Psoas muscle (tissue), 7 donors: ENCODE measurements at regions not wholly inside any gene's neighbourhood (a gene's known extent, or its start where the extent isn't known, plus 50 kb on each side); places are given as distances from the start of the nearest gene placed in this dataset.

ENCODE experiments used
- ATAC-seq, 4 donors: fragments of 200-7000 bp; cut with Tn5 transposase; one replicate each; pipeline ENCODE4 v1.9.1; 2020; ENCODE audit warnings: moderate library complexity in 3 of 4, mild to moderate bottlenecking in 2 of 4
- DNase-seq, 2 donors: peaks; one replicate each; pipeline ENCODE4 v3.0.0-alpha.2; 2020
- H3K27ac ChIP-seq: fragments of 200-600 bp; one replicate; pipeline ENCODE4 v1.8.0; 2022
- H3K27me3 ChIP-seq, 3 donors: fragments of 200-600 bp in 1 of 3; one replicate each; pipeline versions ENCODE4 v1.6.1 to v1.8.0; 2013 to 2022; ENCODE audit warnings: low read length in 2 of 3, mild to moderate bottlenecking in 2 of 3, moderate library complexity in 1 of 3; ENCODE audit not compliant: insufficient read depth in 3 of 3
- H3K36me3 ChIP-seq, 2 donors: fragments of 200-600 bp in 1 of 2; one replicate each; pipeline versions ENCODE4 v1.6.1 to v1.8.0; 2013 to 2022; ENCODE audit warnings: low read depth in 1 of 2, mild to moderate bottlenecking in 1 of 2, moderate library complexity in 1 of 2; ENCODE audit not compliant: insufficient read depth in 1 of 2
- H3K4me1 ChIP-seq: fragments of 200-600 bp; one replicate; pipeline ENCODE4 v1.8.0; 2022
- H3K4me3 ChIP-seq: fragments of 200-600 bp; one replicate; pipeline ENCODE4 v1.8.0; 2022; ENCODE audit warnings: mild to moderate bottlenecking
- H3K9me3 ChIP-seq: fragments of 200-600 bp; one replicate; pipeline ENCODE4 v1.8.0; 2022
- WGBS, 3 donors: extraction: QIAGEN DNeasy Blood & Tissue Kit; methylation state at CpG; one replicate each; pipeline versions ENCODE4 v1.1.6 to v1.1.7; 2013; 5-methylcytosine and 5-hydroxymethylcytosine counted together
- intact Hi-C, 2 donors: fragments of 100-400 bp; cut with DNase I; formaldehyde crosslinking; loops; one replicate each; pipeline versions ENCODE4 v1.11.0 to v1.14.2; 2022
- TF ChIP-seq, protein P1 (sequence below): fragments of 200-600 bp; IDR thresholded peaks from one replicate; pipeline ENCODE4 v1.8.0; 2022; ENCODE audit warnings: antibody characterized with exemption
- donor health status: healthy with polysubstance abuse.
- donor health status: DM: no; HTN: no; CAD: no; lungs with moderate emphysema.
- donor health status: Bipolar disorder and iron deficiency.
- donor health status: healthy.
- donor health status: DM: yes; HTN: yes; CAD: no.
- donor health status: DM: no; HTN: no; CAD: no.
- donor health status: DM: yes; HTN: yes; CAD: no.

GRCh38 chr7:155992538-155992937 is 180.3 kb upstream of the SHH start:
- WGBS, 3 donors = 81 to 84% (median 82%) methylated on average over 11 of the region's 11 CpGs

DNA sequence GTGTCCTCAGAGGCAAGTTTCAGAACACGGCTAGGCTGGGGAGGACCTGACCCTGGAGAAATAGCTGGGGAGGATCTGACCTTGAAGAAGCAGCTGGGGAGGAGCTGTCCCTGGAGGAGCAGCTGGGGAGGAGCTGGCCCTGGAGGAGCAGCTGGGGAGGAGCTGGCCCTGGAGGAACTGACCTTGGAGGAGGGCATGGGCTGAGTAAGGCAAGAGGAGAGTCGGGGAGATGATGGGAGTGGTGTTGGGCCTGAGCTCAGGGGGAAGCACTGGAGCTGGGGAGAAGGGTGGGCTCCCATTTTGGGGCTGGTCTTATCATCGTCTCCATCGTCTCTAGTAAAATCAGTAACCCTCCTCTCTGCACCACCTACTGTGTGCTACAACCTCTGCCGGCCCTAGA is 179.8 kb upstream of the SHH start:
- Histone ChIP-seq H3K9me3 (no peaks in the 10 kb centered on the region), H3K36me3 (no peaks in the 10 kb centered on the region), H3K27ac (no peak overlapping the region), H3K27me3 (no peaks in the 10 kb centered on the region), H3K4me3 (no peak overlapping the region), H3K4me1 (no peaks in the 10 kb centered on the region)
- WGBS, 3 donors = 77 to 79% (median 77%) methylated on average over 5 of the region's 5 CpGs
- ATAC-seq (no peak), DNase-seq (no peak)
- TF ChIP-seq, protein P1, sequence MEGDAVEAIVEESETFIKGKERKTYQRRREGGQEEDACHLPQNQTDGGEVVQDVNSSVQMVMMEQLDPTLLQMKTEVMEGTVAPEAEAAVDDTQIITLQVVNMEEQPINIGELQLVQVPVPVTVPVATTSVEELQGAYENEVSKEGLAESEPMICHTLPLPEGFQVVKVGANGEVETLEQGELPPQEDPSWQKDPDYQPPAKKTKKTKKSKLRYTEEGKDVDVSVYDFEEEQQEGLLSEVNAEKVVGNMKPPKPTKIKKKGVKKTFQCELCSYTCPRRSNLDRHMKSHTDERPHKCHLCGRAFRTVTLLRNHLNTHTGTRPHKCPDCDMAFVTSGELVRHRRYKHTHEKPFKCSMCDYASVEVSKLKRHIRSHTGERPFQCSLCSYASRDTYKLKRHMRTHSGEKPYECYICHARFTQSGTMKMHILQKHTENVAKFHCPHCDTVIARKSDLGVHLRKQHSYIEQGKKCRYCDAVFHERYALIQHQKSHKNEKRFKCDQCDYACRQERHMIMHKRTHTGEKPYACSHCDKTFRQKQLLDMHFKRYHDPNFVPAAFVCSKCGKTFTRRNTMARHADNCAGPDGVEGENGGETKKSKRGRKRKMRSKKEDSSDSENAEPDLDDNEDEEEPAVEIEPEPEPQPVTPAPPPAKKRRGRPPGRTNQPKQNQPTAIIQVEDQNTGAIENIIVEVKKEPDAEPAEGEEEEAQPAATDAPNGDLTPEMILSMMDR = no peak
- intact Hi-C loops = no loop called here

More at GRCh38 chr7:155992538-155992937, 180.3 kb upstream of the SHH start:
- intact Hi-C loops = no loop called here
- Histone ChIP-seq H3K36me3 (no peaks in the 10 kb centered on the region), H3K27me3 (no peaks in the 10 kb centered on the region), H3K4me3 (no peak overlapping the region), H3K9me3 (no peaks in the 10 kb centered on the region), H3K27ac (no peak overlapping the region), H3K4me1 (no peaks in the 10 kb centered on the region)
- TF ChIP-seq, protein P1 = no peak
- ATAC-seq (no peak), DNase-seq (no peak)

DNA sequence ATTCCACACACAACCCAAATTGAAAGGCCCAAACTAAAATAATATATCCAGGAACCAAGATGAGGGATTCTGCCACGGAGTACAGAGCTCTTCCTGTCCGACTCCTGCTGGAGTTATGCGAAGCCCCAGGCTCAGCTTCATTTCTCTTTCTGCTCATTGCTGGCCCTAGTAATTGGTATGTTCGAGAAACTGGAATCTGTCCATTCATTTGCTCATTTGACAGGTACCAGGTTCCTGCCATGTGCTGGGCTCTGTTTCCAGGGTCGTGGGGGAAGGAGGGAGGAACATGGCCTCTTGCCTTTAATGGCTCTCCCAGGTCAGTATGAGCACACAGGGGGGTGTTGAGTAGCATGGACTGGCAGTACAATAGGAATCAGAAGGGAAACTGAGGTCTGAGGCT is 179.2 kb upstream of the SHH start:
- Histone ChIP-seq H3K4me1 (no peaks in the 10 kb centered on the region), H3K27ac (no peak overlapping the region), H3K9me3 (no peaks in the 10 kb centered on the region), H3K36me3 (no peaks in the 10 kb centered on the region), H3K27me3 (no peaks in the 10 kb centered on the region), H3K4me3 (no peak overlapping the region)
- TF ChIP-seq, protein P1 = no peak
- ATAC-seq = no peak
- intact Hi-C loops = no loop called here
- WGBS, 3 donors = 70 to 71% (median 71%) methylated on average over 5 of the region's 5 CpGs
- DNase-seq = no peak

GRCh38 chr7:155988416-155988815 is 176.2 kb upstream of the SHH start:
- no peak overlapping the region for H3K27ac ChIP-seq
- H3K36me3 ChIP-seq = no peaks in the 10 kb centered on the region
- WGBS, 3 donors = 76 to 79% (median 78%) methylated on average over 6 of the region's 6 CpGs
- no peak for DNase-seq
- no peak overlapping the region for H3K4me3 ChIP-seq
- H3K27me3 ChIP-seq = no peaks in the 10 kb centered on the region
- ATAC-seq = no peak
- TF ChIP-seq, protein P1 = no peak
- intact Hi-C loops = no loop called here
- no peaks in the 10 kb centered on the region for H3K4me1 ChIP-seq
- H3K9me3 ChIP-seq = no peaks in the 10 kb centered on the region

GRCh38 chr7:155987681-155988235 is 175.5 kb upstream of the SHH start:
- no peaks in the 10 kb centered on the region for H3K4me1 ChIP-seq
- ATAC-seq (no peak), DNase-seq (no peak)
- no peak overlapping the region for H3K27ac ChIP-seq
- H3K9me3 ChIP-seq = no peaks in the 10 kb centered on the region
- H3K27me3 ChIP-seq = peaks cover 0 to 4% (median 2%) of the 10 kb centered on the region in 3 donors
- H3K4me3 ChIP-seq = no peak overlapping the region
- TF ChIP-seq, protein P1 = no peak
- no peaks in the 10 kb centered on the region for H3K36me3 ChIP-seq
- intact Hi-C loops = no loop called here
- WGBS, 3 donors = 74 to 76% (median 75%) methylated on average over 5 of the region's 5 CpGs
